GM18858 (cell line): ENCODE measurements at regions not wholly inside any gene's neighbourhood (a gene's known extent, or its start where the extent isn't known, plus 50 kb on each side); places are given as distances from the start of the nearest gene placed in this dataset.

Experiments
- ATAC-seq: cut with Tn5 transposase; IDR thresholded peaks from one replicate; pipeline ENCODE4 v1.9.1; 2021; ENCODE audit not compliant: unreplicated experiment

- no peak for ATAC-seq
Measured at GRCh38 chr4:158010361-158010760, 162.5 kb downstream of the GASK1B start.

GRCh38 chr4:158008551-158009218 is 164.1 kb downstream of the GASK1B start:
- ATAC-seq: no peak

GRCh38 chr4:158007566-158007965 is 165.3 kb downstream of the GASK1B start:
- no peak for ATAC-seq

- ATAC-seq: no peak
Measured at GRCh38 chr4:158006990-158007389, 165.8 kb downstream of the GASK1B start.

GRCh38 chr4:158005021-158005420 is 167.8 kb downstream of the GASK1B start:
- ATAC-seq: no peak

GRCh38 chr4:158004101-158004500 is 168.7 kb downstream of the GASK1B start:
- ATAC-seq: no peak

GRCh38 chr4:158003212-158003611 is 169.6 kb downstream of the GASK1B start:
- ATAC-seq: no peak

- no peak for ATAC-seq
Measured at GRCh38 chr4:158002173-158002572, 170.7 kb downstream of the GASK1B start.

- no peak for ATAC-seq
Measured at GRCh38 chr4:158001756-158002155, 171.1 kb downstream of the GASK1B start.

GRCh38 chr4:157999723-158000122 is 173.1 kb downstream of the GASK1B start:
- ATAC-seq: no peak

- ATAC-seq: no peak
Measured at GRCh38 chr4:157997296-157997695, 175.5 kb downstream of the GASK1B start.

- ATAC-seq: no peak
Measured at GRCh38 chr4:157996061-157997028, 176.5 kb downstream of the GASK1B start.

- ATAC-seq: no peak
Measured at GRCh38 chr4:157994863-157995262, 178.0 kb downstream of the GASK1B start.

GRCh38 chr4:157992948-157993839 is 179.6 kb downstream of the GASK1B start:
- ATAC-seq: no peak

GRCh38 chr4:157992038-157992705 is 180.7 kb downstream of the GASK1B start:
- ATAC-seq: peak; percentile 81

- ATAC-seq: no peak
Measured at GRCh38 chr4:157988641-157989040, 184.2 kb downstream of the GASK1B start.

GRCh38 chr4:157984285-157984911 is 188.4 kb downstream of the GASK1B start:
- no peak for ATAC-seq

GRCh38 chr4:157983300-157983699 is 189.5 kb downstream of the GASK1B start:
- ATAC-seq: no peak

GRCh38 chr4:157980158-157980557 is 192.7 kb downstream of the GASK1B start:
- no peak for ATAC-seq
